NCI-H2171 treated with DMSO at 0.1 percent for 48 hours (cell line): ENCODE measurements at regions not wholly inside any gene's neighbourhood (a gene's known extent, or its start where the extent isn't known, plus 50 kb on each side); places are given as distances from the start of the nearest gene placed in this dataset.

Experiments
- DNase-seq: peaks from one replicate; lab custom pipeline; 2025; lab: John Stamatoyannopoulos, UW

- DNase-seq, result no peak
Observed at GRCh38 chr10:52645187-52645758, 127.3 kb downstream of the MBL2 start.

- no peak for DNase-seq
Observed at GRCh38 chr10:52649511-52649910, 123.1 kb downstream of the MBL2 start.

GRCh38 chr10:52650873-52651272 lies 121.7 kb downstream of the MBL2 start:
- DNase-seq, result no peak

GRCh38 chr10:52651293-52651692 lies 121.3 kb downstream of the MBL2 start:
- no peak for DNase-seq

GRCh38 chr10:52652431-52653262 lies 119.9 kb downstream of the MBL2 start:
- no peak for DNase-seq

GRCh38 chr10:52653263-52653909 lies 119.2 kb downstream of the MBL2 start:
- DNase-seq, result no peak

- DNase-seq, result no peak
Observed at GRCh38 chr10:52654201-52654600, 118.4 kb downstream of the MBL2 start.

GRCh38 chr10:52658112-52658511 lies 114.5 kb downstream of the MBL2 start:
- no peak for DNase-seq

- no peak for DNase-seq
Observed at GRCh38 chr10:52659085-52659484, 113.5 kb downstream of the MBL2 start.

GRCh38 chr10:52662256-52662655 lies 110.3 kb downstream of the MBL2 start:
- DNase-seq, result no peak

- no peak for DNase-seq
Observed at GRCh38 chr10:52663161-52663560, 109.4 kb downstream of the MBL2 start.

- no peak for DNase-seq
Observed at GRCh38 chr10:52664629-52665028, 108.0 kb downstream of the MBL2 start.

GRCh38 chr10:52665821-52666220 lies 106.8 kb downstream of the MBL2 start:
- no peak for DNase-seq

GRCh38 chr10:52666931-52667330 lies 105.7 kb downstream of the MBL2 start:
- DNase-seq, result no peak

- no peak for DNase-seq
Observed at GRCh38 chr10:52668024-52668423, 104.6 kb downstream of the MBL2 start.

GRCh38 chr10:52672880-52673279 lies 99.7 kb downstream of the MBL2 start:
- DNase-seq, result no peak

GRCh38 chr10:52673468-52673867 lies 99.1 kb downstream of the MBL2 start:
- no peak for DNase-seq

- no peak for DNase-seq
Observed at GRCh38 chr10:52674474-52674873, 98.1 kb downstream of the MBL2 start.

- no peak for DNase-seq
Observed at GRCh38 chr10:52677086-52677485, 95.5 kb downstream of the MBL2 start.

GRCh38 chr10:52678611-52679010 lies 94.0 kb downstream of the MBL2 start:
- no peak for DNase-seq

- DNase-seq, result no peak
Observed at GRCh38 chr10:52679117-52679516, 93.5 kb downstream of the MBL2 start.

- DNase-seq, result no peak
Observed at GRCh38 chr10:52682766-52683165, 89.8 kb downstream of the MBL2 start.

- DNase-seq, result no peak
Observed at GRCh38 chr10:52683776-52684175, 88.8 kb downstream of the MBL2 start.
